ENCODE measurements at regions not wholly inside any gene's neighbourhood (a gene's known extent, or its start where the extent isn't known, plus 50 kb on each side); places are given as distances from the start of the nearest gene placed in this dataset.

DNA sequence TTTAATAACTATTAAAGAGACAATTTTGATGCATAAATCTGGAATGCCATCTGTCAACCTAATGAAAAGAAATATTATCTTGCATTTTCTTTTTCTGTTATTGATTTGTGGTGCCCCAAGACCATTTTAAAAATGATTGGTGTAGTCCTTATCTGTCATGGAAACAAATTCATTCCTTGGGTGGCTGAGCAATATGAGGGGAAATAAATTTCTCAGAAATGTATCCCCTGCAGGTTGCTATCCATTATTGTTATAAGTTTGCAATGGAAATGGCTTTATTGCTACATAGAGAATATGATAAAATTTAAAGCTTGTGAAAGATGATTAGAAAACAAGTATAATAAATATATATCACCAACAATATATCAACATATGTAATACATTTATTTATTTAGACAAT lies 607.0 kb downstream of the DNAJB9 start:
- Histone ChIP-seq H3K27me3 (no peaks in the 10 kb centered on the region), H3K4me3 (no peak overlapping the region), H3K4me1 (no peaks in the 10 kb centered on the region), H3K27ac (no peak overlapping the region), H3K9me3 (no peaks in the 10 kb centered on the region), H3K36me3 (no peaks in the 10 kb centered on the region)
- TF ChIP-seq, protein P1, sequence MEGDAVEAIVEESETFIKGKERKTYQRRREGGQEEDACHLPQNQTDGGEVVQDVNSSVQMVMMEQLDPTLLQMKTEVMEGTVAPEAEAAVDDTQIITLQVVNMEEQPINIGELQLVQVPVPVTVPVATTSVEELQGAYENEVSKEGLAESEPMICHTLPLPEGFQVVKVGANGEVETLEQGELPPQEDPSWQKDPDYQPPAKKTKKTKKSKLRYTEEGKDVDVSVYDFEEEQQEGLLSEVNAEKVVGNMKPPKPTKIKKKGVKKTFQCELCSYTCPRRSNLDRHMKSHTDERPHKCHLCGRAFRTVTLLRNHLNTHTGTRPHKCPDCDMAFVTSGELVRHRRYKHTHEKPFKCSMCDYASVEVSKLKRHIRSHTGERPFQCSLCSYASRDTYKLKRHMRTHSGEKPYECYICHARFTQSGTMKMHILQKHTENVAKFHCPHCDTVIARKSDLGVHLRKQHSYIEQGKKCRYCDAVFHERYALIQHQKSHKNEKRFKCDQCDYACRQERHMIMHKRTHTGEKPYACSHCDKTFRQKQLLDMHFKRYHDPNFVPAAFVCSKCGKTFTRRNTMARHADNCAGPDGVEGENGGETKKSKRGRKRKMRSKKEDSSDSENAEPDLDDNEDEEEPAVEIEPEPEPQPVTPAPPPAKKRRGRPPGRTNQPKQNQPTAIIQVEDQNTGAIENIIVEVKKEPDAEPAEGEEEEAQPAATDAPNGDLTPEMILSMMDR (IDR thresholded peaks at IDR 0.05) = no peak
- TF ChIP-seq POLR2A (IDR thresholded peaks at IDR 0.05) = no peak
- TF ChIP-seq EP300 (IDR thresholded peaks at IDR 0.05) = no peak
- no peak for DNase-seq (ENCODE audit: low spot score in 2 of 2)

DNA sequence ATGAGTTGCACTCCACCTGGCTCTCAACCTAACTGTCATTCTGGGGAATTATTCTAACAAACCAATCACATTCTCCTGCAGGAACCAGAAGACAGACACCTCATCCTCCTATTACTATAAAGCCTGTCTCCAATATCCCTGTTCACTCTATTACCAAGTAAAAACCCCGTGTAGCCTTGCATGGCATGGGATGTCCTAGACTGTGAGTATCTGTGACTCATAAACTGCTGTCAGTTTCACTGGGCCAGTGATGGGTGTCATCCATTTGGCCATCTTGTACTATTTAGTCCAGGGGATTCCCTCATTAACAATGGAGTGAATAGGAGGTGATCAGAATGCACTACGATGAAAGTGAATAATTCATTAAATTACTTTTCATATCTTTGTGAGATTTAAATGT lies 608.7 kb downstream of the DNAJB9 start:
- Histone ChIP-seq H3K9me3 (peaks cover 0 to 7% (median 0%) of the 10 kb centered on the region in 4 donors), H3K36me3 (no peaks in the 10 kb centered on the region), H3K4me3 (no peak overlapping the region), H3K27ac (no peak overlapping the region), H3K27me3 (no peaks in the 10 kb centered on the region), H3K4me1 (no peaks in the 10 kb centered on the region)
- DNase-seq (ENCODE audit: low spot score in 2 of 2) = no peak
- 87 to 92% methylated on average over 2 of the region's 2 CpGs for WGBS, 2 donors
- TF ChIP-seq POLR2A (IDR thresholded peaks at IDR 0.05) = no peak
- TF ChIP-seq EP300 (IDR thresholded peaks at IDR 0.05) = no peak
- TF ChIP-seq, protein P1 (IDR thresholded peaks at IDR 0.05) = no peak

DNA sequence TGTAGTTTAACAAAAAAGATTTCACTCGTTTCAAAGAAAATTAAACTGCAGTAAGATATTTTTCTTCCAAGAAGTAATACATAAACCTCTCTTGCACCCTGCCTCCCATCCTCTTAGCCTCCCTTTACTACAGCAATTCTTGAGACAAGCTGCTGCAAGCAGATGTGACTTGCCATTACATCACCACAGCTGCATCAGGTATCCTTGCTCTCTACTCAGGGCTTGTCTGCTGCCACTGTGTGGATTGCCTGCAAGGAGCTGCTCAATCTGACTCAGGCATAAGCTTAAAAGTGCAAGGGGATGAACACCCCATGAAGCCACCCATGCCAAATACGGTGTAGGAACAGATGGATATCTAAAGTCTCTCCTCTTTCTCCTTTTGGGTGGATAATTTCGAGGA lies 609.9 kb downstream of the DNAJB9 start:
- no peaks in the 10 kb centered on the region for H3K27me3 ChIP-seq
- WGBS, 2 donors = 70 to 80% methylated on average over 3 of the region's 3 CpGs
- no peaks in the 10 kb centered on the region for H3K36me3 ChIP-seq
- no peak overlapping the region for H3K4me3 ChIP-seq
- no peak for DNase-seq (ENCODE audit: low spot score in 2 of 2)
- H3K9me3 ChIP-seq = peaks cover 0 to 7% (median 0%) of the 10 kb centered on the region in 4 donors
- TF ChIP-seq, protein P1 (IDR thresholded peaks at IDR 0.05) = no peak
- H3K4me1 ChIP-seq = no peaks in the 10 kb centered on the region
- no peak overlapping the region for H3K27ac ChIP-seq

DNA sequence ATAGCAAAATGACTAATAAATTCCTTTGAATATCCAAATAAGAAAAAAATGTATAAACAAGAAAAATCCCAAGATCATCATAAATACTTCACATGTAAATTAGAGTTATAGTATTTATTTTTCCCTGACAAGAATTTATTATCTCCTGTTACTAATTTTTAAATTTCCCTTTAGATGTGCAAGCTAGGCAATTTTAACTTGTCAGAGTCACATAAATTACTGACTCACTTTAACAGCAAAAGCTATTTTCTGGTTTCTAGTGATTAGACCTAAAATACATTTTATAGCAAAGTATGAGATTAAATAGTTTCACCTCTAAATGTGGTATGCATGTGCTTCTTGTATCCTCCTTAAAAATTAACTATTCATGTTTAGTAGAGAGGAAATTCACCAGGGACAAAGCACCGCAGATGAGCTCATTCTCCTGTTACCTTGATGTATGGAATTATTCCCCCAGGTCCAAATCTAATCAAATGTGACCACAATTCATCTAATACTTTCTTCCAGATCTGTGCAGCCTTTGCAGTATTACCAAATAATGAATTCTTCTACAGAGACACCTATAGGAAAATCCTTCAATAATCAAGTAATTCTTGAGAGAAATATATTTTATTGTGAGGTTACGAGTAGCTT lies 621.2 kb downstream of the DNAJB9 start:
- no peaks in the 10 kb centered on the region for H3K9me3 ChIP-seq
- TF ChIP-seq, protein P1 (IDR thresholded peaks at IDR 0.05) = no peak
- no peak for TF ChIP-seq EP300 (IDR thresholded peaks at IDR 0.05)
- TF ChIP-seq POLR2A (IDR thresholded peaks at IDR 0.05) = no peak
- WGBS, 2 donors = 81 to 83% methylated on average over 2 of the region's 2 CpGs
- H3K27me3 ChIP-seq = no peaks in the 10 kb centered on the region
- DNase-seq (ENCODE audit: low spot score in 2 of 2) = no peak
- H3K4me3 ChIP-seq = no peak overlapping the region
- no peak overlapping the region for H3K27ac ChIP-seq
- no peaks in the 10 kb centered on the region for H3K36me3 ChIP-seq
- H3K4me1 ChIP-seq = no peaks in the 10 kb centered on the region

DNA sequence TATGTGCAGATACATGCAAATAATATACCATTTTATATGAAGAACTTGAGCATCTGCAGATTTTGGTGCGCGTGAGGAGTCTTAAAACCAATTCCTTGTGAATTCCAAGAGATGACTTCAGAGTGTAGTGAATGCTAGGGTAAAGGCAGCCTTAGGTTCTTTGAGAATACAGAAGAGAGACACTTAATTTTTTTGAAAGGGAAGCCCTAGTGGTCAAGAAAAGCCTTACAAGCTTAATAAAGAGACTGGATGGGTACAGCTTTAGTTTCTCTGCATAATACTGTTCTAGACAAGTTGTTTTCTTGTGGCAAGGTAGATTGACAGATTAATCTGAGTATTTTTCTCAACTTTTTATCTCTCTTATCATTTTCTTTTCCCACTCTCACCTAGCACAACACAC lies 636.5 kb downstream of the DNAJB9 start:
- H3K27ac ChIP-seq = no peak overlapping the region
- WGBS, 2 donors = 92 to 100% methylated on average over 2 of the region's 2 CpGs
- no peak for DNase-seq (ENCODE audit: low spot score in 2 of 2)
- H3K4me3 ChIP-seq = no peak overlapping the region
- H3K36me3 ChIP-seq = no peaks in the 10 kb centered on the region
- no peaks in the 10 kb centered on the region for H3K27me3 ChIP-seq
- no peak for TF ChIP-seq POLR2A (IDR thresholded peaks at IDR 0.05)
- TF ChIP-seq, protein P1 (IDR thresholded peaks at IDR 0.05) = no peak
- TF ChIP-seq EP300 (IDR thresholded peaks at IDR 0.05) = no peak
- no peaks in the 10 kb centered on the region for H3K4me1 ChIP-seq
- H3K9me3 ChIP-seq = no peaks in the 10 kb centered on the region
